ENCODE measurements at regions not wholly inside any gene's neighbourhood (a gene's known extent, or its start where the extent isn't known, plus 50 kb on each side); places are given as distances from the start of the nearest gene placed in this dataset.

GRCh38 chr4:19711871-19712270, 539.8 kb upstream of the SLIT2 start:
- Histone ChIP-seq H4K5ac (ENCODE audit: insufficient read length, low read depth, low read length) (no peak overlapping the region), H3K4me2 (ENCODE audit: insufficient read depth, insufficient read length, low read length) (no peak overlapping the region), H2BK15ac (ENCODE audit: low read depth, low read length) (no peak overlapping the region), H3K27me3 (ENCODE audit: insufficient read depth, low read length) (no peaks in the 10 kb centered on the region), H3K23ac (ENCODE audit: insufficient read length, low read depth, low read length) (no peak overlapping the region), H2BK12ac (ENCODE audit: insufficient read length, low read depth, low read length) (no peak overlapping the region), H2BK20ac (ENCODE audit: low read depth, low read length, poor library complexity, severe bottlenecking) (no peak overlapping the region), H3K4ac (ENCODE audit: low read depth, low read length) (no peak overlapping the region), H3T11ph (ENCODE audit: low read length) (no peak overlapping the region), H3K9me3 (ENCODE audit: control insufficient read depth, low read depth, low read length) (no peaks in the 10 kb centered on the region), H4K91ac (ENCODE audit: insufficient read length, low read depth, low read length) (no peak overlapping the region), H2AFZ (ENCODE audit: low read length) (no peak overlapping the region), H4K8ac (replicated peaks; ENCODE audit: insufficient read length, low read depth, low read length) (no peak overlapping the region), H2BK5ac (ENCODE audit: insufficient read length, low read length) (no peak overlapping the region), H3K27ac (ENCODE audit: insufficient read length, low read depth, low read length) (no peak overlapping the region), H3K9ac (ENCODE audit: extremely low read depth, insufficient read length, low read length) (no peak overlapping the region), H3K4me1 (ENCODE audit: insufficient read depth, low read length) (no peaks in the 10 kb centered on the region), H3K56ac (ENCODE audit: insufficient read length, low read depth, low read length) (no peak overlapping the region), H3K18ac (ENCODE audit: insufficient read length, low read depth, low read length) (no peak overlapping the region), H3K79me1 (ENCODE audit: insufficient read depth, low read depth, low read length, poor library complexity, severe bottlenecking) (no peaks in the 10 kb centered on the region), H3K79me2 (ENCODE audit: insufficient read depth, low read length) (no peaks in the 10 kb centered on the region), H4K20me1 (ENCODE audit: control insufficient read depth, insufficient read depth, insufficient read length) (no peaks in the 10 kb centered on the region), H2AK5ac (ENCODE audit: insufficient read length, low read length) (no peak overlapping the region), H3K23me2 (ENCODE audit: insufficient read length, low read depth, low read length, poor library complexity, severe bottlenecking) (no peaks in the 10 kb centered on the region), H3K14ac (ENCODE audit: insufficient read depth, low read length) (no peak overlapping the region), H2BK120ac (ENCODE audit: low read depth, low read length, poor library complexity, severe bottlenecking) (no peak overlapping the region)
- Mint-ChIP-seq H3K36me3 (ENCODE audit: insufficient read depth in 1 of 3, low read depth in 3 of 3) (no peaks in the 10 kb centered on the region), H3K4me1 (no peaks in the 10 kb centered on the region), H3K4me3 (no peak overlapping the region), H3K9me3 (no peaks in the 10 kb centered on the region), H3K27me3 (ENCODE audit: low read depth) (no peaks in the 10 kb centered on the region; the same call in 1 of the 2 replicates), H3K27ac (no peak overlapping the region)
- DNase-seq = no peak
- no peak for TF ChIP-seq CTCF (conservative IDR thresholded peaks at IDR 0.05)
- WGBS (ENCODE audit: extremely low coverage, insufficient read length, low lambda C conversion rate) = no CpG with 5 or more reads among the region's 3 CpGs
